GM10266 (cell line): ENCODE measurements at regions not wholly inside any gene's neighbourhood (a gene's known extent, or its start where the extent isn't known, plus 50 kb on each side); places are given as distances from the start of the nearest gene placed in this dataset.

ENCODE experiments used
- DNase-seq: peaks from one replicate; pipeline ENCODE4 v3.0.0; 2012; ENCODE audit errors: extremely low spot score
- TF ChIP-seq, protein P1 (sequence below): IDR thresholded peaks from 2 replicates; pipeline ENCODE4 v1.5.1; 2012; ENCODE audit warnings: mild to moderate bottlenecking, low read depth; ENCODE audit not compliant: control insufficient read depth, insufficient read depth; ENCODE audit errors: missing control alignments

DNA sequence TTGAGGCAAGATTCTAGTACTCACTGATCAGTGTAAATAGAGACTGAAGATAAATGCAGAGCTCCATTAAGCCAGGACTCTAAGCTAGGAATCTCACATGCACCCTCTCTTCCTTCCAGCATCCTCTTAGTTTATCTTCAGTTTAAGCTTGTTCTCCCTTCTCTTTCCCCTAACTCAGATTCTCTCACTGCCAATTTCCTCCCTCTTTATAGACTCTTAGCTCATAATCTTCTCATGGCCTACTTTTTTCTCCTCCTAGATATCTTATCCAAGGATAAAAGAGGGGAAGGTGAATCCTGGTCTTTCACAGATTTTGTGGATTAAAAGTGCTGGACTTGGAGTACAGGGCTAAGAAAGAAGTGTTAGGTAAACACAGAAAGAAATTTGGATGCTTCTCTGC lies 108.9 kb upstream of the TENM3 start:
- TF ChIP-seq, protein P1, sequence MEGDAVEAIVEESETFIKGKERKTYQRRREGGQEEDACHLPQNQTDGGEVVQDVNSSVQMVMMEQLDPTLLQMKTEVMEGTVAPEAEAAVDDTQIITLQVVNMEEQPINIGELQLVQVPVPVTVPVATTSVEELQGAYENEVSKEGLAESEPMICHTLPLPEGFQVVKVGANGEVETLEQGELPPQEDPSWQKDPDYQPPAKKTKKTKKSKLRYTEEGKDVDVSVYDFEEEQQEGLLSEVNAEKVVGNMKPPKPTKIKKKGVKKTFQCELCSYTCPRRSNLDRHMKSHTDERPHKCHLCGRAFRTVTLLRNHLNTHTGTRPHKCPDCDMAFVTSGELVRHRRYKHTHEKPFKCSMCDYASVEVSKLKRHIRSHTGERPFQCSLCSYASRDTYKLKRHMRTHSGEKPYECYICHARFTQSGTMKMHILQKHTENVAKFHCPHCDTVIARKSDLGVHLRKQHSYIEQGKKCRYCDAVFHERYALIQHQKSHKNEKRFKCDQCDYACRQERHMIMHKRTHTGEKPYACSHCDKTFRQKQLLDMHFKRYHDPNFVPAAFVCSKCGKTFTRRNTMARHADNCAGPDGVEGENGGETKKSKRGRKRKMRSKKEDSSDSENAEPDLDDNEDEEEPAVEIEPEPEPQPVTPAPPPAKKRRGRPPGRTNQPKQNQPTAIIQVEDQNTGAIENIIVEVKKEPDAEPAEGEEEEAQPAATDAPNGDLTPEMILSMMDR, result no peak
- DNase-seq, result no peak

DNA sequence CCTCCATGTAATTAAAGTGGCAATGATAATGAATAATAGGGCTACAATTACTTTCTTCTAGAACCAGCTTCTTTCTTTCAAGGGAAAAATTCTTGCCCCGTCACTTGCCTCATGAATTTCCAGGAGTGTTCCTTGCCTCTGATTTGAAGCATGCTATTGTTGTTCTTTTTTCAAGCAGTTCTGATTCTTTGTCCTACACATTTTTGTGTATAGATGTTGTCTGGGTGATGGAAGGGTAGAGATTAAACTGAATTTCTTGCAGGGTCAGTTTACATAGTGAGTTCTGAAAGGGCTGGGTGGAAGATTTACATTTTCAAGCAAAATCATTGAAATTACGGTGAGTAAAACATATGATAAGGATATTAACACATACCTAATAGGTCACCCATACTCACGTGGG lies 107.0 kb upstream of the TENM3 start:
- TF ChIP-seq, protein P1, result no peak
- no peak for DNase-seq

DNA sequence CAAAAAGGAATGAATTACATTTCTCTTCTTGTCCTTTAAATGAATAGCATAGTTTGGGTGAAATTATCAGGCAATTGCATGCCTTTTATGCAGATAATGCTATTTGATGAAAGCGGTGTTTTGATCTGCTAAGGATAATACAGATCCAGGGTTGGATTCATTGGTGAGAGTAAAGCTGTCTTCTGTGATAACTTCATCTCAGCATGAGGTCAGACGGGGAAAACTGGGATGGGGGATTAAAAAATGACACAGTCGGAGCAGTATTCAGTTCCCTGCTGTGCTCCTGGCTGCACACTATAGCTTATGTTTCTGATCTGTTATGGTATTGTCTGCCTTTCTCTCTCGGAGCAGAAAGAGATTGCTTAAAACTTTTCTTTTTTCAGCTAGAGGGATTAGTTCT lies 105.9 kb upstream of the TENM3 start:
- no peak for DNase-seq
- TF ChIP-seq, protein P1, result no peak

DNA sequence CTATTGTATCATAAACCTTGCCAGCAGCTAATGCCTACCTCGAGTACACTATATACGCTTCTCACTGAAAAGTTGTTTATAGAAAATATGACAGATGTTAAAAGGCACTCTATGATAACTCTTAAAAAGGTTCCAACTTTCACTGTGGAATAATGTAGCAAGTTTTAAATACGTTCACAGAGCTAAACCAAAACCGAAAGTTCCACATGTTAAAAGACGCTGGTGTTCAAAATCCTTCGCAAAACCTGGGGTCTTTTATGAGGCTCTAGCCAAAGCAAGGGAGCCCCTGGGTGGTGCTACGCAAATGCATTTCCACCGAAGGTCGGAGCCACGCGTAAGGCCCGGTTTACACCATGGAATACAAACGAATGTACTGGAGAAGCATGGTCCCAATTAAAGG lies 103.7 kb upstream of the TENM3 start:
- DNase-seq, result no peak

DNA sequence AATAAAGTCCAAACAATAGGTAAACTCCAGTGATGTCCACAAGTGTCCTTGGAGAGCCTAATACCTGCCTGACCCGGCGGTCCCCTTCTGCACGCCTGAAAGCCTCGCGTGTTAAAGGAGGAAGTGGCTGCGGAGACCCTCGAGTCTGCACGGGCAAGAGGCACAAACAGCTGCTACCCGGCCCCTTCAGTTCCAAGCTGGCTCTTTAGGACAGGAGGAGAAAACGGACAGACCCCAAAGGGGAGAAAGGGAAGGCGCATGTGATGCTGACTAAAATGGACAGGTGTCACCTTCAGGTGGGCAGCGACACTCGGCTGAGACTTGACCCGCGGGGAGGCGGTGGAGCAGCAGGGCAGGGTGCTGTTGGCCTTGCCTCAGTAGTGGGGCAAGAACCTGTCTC lies 102.7 kb upstream of the TENM3 start:
- DNase-seq, result no peak
- TF ChIP-seq, protein P1, result no peak

More for the DNA sequence above, 103.7 kb upstream of the TENM3 start:
- TF ChIP-seq, protein P1, result no peak

DNA sequence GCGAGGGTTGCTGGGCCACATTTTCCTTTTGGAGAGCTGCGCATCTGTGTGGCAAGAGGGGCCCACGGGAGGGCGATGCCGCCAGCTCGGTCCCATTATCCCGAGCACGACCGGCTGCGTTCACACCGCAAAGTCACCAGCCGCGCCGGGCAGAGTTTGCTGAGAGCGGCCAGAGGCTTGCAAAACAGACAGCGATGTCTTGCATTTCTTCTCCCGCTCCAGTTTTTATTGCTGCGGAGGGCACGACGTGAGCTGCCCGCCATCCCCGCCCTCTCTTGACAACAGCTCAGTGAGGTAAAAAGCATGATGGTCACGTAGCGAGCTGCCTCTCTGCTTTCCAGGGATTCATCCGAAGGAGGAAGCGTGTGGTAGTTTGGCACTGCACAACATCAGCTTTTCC lies 102.1 kb upstream of the TENM3 start:
- TF ChIP-seq, protein P1, result no peak
- DNase-seq, result no peak

DNA sequence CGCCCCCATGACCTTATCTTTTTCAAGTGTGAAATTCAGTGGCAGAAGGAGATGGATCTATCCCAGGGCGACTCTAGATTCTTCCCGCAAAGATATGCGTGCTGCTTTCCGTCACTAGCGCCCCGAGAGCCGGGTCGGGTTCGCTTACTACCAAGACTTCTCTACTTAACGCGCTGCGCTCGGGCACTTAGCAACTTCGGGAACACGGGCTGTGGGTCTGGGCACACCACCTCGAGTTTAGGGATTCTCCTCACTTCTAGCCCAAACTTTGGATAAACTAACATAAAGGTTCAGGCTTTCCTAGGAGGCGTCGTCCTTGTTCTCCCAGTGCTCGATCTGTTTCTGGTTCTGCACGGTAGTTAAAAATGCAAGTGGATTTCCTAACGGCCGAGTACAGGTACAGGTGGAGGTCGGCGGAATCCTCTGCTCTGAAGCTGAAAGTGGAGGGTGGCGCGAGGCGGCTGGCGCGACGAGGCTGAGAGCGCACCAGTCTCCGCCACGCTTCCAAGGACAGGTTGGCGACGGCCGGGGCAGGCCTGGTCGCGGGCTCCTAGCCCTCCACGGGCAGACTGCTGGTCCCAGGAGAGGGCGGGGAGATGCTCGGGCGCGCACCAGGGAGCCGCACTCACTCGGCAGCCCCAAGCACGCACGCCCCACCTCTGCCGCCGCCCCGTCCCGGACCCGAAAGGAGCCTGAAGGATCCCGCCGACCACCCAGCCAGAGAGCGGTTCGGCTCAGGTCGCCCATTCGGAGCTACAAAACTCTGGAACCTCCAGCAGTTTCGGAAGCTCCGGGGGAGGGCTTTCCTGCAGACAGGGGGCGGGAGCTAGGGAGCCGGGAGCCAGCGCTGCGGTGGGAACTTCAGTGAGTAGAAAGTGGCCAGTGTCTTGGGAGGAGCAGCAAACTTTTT lies 100.8 kb upstream of the TENM3 start:
- no peak for DNase-seq
- TF ChIP-seq, protein P1, result no peak
